ENCODE measurements at regions not wholly inside any gene's neighbourhood (a gene's known extent, or its start where the extent isn't known, plus 50 kb on each side); places are given as distances from the start of the nearest gene placed in this dataset.

DNA sequence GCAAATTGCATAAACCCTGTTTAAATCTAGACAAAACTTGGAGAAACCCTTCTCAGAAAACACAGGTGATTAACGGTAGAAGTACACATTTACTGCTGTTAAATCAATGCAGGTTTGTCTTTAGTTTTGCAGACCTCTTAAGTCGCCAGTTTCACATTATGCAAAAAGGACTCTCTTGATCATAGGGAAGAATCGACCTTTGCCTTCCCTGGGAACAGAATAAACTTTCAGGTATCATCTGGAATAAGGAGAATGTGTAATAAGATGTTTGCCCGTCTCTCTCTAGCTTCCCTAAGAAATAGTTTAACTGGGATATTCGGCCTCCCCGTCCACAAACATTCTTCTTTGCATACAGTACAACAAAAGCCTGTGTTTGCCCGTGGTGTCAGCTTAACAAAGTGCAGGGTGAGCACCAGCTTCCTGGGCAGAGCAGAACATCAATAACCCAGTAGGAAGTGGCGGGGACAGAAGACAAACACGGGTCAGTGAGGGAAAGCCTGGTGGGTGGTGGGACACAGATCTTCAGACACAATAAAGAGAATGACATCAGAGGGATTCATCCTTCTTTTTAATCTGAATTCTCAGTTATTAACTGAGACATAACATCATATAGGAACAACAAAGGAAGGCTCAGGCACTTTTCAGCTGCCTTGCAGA, 1077.7 kb upstream of the SLC10A2 start:
- Histone ChIP-seq H3K36me3 (no peaks in the 10 kb centered on the region), H3K27me3 (no peaks in the 10 kb centered on the region), H3K9me3 (no peaks in the 10 kb centered on the region), H3K4me3 (no peak overlapping the region), H3K4me1 (no peaks in the 10 kb centered on the region), H3K27ac (no peak overlapping the region)
- TF ChIP-seq POLR2AphosphoS5 (IDR thresholded peaks at IDR 0.05), result no peak
- no peak for TF ChIP-seq EP300 (IDR thresholded peaks at IDR 0.05)
- no peak for TF ChIP-seq POLR2A (IDR thresholded peaks at IDR 0.05)
- TF ChIP-seq, protein P1, sequence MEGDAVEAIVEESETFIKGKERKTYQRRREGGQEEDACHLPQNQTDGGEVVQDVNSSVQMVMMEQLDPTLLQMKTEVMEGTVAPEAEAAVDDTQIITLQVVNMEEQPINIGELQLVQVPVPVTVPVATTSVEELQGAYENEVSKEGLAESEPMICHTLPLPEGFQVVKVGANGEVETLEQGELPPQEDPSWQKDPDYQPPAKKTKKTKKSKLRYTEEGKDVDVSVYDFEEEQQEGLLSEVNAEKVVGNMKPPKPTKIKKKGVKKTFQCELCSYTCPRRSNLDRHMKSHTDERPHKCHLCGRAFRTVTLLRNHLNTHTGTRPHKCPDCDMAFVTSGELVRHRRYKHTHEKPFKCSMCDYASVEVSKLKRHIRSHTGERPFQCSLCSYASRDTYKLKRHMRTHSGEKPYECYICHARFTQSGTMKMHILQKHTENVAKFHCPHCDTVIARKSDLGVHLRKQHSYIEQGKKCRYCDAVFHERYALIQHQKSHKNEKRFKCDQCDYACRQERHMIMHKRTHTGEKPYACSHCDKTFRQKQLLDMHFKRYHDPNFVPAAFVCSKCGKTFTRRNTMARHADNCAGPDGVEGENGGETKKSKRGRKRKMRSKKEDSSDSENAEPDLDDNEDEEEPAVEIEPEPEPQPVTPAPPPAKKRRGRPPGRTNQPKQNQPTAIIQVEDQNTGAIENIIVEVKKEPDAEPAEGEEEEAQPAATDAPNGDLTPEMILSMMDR (IDR thresholded peaks at IDR 0.05), result no peak
- no peak for ATAC-seq
- 43 to 56% methylated on average over 6 of the region's 9 CpGs for WGBS, 2 donors (ENCODE audit: low coverage in 1 of 2)

DNA sequence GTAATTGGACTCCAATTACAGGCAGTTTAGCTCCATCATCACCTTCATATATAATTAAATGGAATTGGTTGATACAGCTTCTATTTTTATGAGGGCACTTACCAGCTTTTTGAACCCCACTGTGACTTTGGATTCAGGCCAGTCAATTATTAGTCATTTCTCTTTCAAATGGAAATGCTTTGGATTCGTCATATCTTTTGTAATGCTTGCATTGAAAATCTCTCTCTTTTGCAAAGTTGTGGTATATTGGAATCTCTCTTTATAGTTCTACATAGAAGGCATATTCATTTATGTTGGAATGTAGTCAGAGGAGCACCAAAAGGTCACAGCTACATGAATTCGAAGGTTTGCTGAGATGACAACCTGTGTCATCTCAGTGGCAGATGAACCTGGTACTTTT, 1074.3 kb upstream of the SLC10A2 start:
- Histone ChIP-seq H3K4me1 (no peaks in the 10 kb centered on the region), H3K9me3 (no peaks in the 10 kb centered on the region), H3K27ac (no peak overlapping the region), H3K27me3 (no peaks in the 10 kb centered on the region), H3K4me3 (no peak overlapping the region), H3K36me3 (no peaks in the 10 kb centered on the region)
- TF ChIP-seq POLR2A (IDR thresholded peaks at IDR 0.05), result no peak
- TF ChIP-seq EP300 (IDR thresholded peaks at IDR 0.05), result no peak
- TF ChIP-seq POLR2AphosphoS5 (IDR thresholded peaks at IDR 0.05), result no peak
- TF ChIP-seq, protein P1 (IDR thresholded peaks at IDR 0.05), result no peak
- 75 to 94% methylated on average over 2 of the region's 2 CpGs for WGBS, 2 donors (ENCODE audit: low coverage in 1 of 2)
- ATAC-seq, result no peak

DNA sequence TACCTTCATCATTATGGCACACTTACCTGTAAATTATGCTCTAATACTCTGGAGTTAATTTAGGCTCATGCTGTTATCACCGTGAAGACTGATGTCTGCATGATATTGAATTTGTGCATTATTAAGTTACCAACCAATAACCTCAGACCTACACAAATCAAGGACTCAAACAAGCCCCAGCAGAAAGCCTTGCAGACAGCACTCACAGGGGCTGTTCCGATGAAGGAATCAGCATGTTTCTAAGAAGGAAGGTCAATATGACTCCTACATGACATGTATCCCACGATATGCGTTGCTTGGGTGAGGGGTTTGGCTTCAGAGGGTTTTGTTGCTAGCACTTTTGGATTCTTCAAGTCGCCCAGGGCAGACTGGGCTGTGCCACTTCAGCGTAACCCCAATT, 1071.2 kb upstream of the SLC10A2 start:
- ATAC-seq, result no peak
- H3K27me3 ChIP-seq, result no peaks in the 10 kb centered on the region
- H3K27ac ChIP-seq, result no peak overlapping the region
- no peaks in the 10 kb centered on the region for H3K36me3 ChIP-seq
- H3K4me1 ChIP-seq, result no peaks in the 10 kb centered on the region
- no peaks in the 10 kb centered on the region for H3K9me3 ChIP-seq
- no peak overlapping the region for H3K4me3 ChIP-seq
- TF ChIP-seq POLR2A (IDR thresholded peaks at IDR 0.05), result no peak
- TF ChIP-seq POLR2AphosphoS5 (IDR thresholded peaks at IDR 0.05), result no peak
- TF ChIP-seq, protein P1 (IDR thresholded peaks at IDR 0.05), result no peak
- 89 to 93% methylated on average over 4 to 6 of the region's 6 CpGs for WGBS, 2 donors (ENCODE audit: low coverage in 1 of 2)

DNA sequence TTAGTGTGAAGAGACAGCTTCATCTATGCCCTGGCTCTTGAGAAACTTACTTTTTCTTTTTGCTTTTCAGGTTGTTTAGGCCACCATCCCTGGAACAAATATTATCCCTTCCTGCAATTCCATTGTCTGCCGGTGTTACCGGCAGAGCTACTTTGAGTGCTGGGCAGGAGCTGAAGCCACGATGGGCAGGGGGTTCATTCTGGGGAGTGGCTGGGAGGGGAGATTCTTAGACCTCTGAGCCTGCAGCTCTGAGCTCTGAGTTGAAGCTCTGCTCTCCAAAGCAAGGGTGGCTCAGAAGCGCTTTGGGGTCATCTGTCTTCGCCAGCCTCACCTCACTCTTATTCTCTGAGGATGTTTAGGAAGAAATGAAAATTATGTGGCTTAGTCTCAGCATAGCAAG, 1066.6 kb upstream of the SLC10A2 start:
- no peak overlapping the region for H3K4me3 ChIP-seq
- H3K27me3 ChIP-seq, result no peaks in the 10 kb centered on the region
- no peaks in the 10 kb centered on the region for H3K4me1 ChIP-seq
- no peak for TF ChIP-seq POLR2A (IDR thresholded peaks at IDR 0.05)
- TF ChIP-seq EP300 (IDR thresholded peaks at IDR 0.05), result no peak
- TF ChIP-seq, protein P1 (IDR thresholded peaks at IDR 0.05), result no peak
- TF ChIP-seq POLR2AphosphoS5 (IDR thresholded peaks at IDR 0.05), result no peak
- no peaks in the 10 kb centered on the region for H3K36me3 ChIP-seq
- H3K9me3 ChIP-seq, result no peaks in the 10 kb centered on the region
- 86 to 89% methylated on average over 1 to 2 of the region's 5 CpGs for WGBS, 2 donors (ENCODE audit: low coverage in 1 of 2)
- ATAC-seq, result no peak
- H3K27ac ChIP-seq, result no peak overlapping the region

DNA sequence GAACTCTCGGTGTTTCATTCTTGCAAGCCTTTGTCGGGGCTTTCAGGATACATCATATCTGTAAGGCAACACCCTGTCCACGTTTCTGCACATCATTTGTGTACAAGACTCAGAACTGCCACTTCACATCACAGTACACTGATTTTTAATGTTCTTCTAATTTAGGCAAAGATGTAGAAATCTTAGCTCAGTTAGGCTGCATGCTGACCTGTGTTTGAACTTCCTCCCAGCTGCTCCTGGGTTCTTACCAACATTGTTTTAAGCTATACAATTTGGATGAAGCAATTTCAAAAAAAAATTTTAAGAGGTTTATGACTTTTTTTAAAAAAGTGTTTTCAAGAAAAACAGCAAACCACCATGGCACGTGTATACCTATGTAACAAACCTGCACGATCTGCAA, 1047.9 kb upstream of the SLC10A2 start:
- ATAC-seq, result no peak
- Histone ChIP-seq H3K4me3 (no peak overlapping the region), H3K4me1 (no peaks in the 10 kb centered on the region), H3K27me3 (no peaks in the 10 kb centered on the region), H3K9me3 (no peaks in the 10 kb centered on the region), H3K36me3 (no peaks in the 10 kb centered on the region), H3K27ac (no peak overlapping the region)
- TF ChIP-seq POLR2AphosphoS5 (IDR thresholded peaks at IDR 0.05), result no peak
- TF ChIP-seq, protein P1 (IDR thresholded peaks at IDR 0.05), result no peak
- no peak for TF ChIP-seq EP300 (IDR thresholded peaks at IDR 0.05)
- TF ChIP-seq POLR2A (IDR thresholded peaks at IDR 0.05), result no peak
- 44 to 49% methylated on average over 5 of the region's 5 CpGs for WGBS, 2 donors (ENCODE audit: low coverage in 1 of 2)

Data from gastroesophageal sphincter (tissue), 4 donors.